ENCODE measurements at regions not wholly inside any gene's neighbourhood (a gene's known extent, or its start where the extent isn't known, plus 50 kb on each side); places are given as distances from the start of the nearest gene placed in this dataset.

DNA sequence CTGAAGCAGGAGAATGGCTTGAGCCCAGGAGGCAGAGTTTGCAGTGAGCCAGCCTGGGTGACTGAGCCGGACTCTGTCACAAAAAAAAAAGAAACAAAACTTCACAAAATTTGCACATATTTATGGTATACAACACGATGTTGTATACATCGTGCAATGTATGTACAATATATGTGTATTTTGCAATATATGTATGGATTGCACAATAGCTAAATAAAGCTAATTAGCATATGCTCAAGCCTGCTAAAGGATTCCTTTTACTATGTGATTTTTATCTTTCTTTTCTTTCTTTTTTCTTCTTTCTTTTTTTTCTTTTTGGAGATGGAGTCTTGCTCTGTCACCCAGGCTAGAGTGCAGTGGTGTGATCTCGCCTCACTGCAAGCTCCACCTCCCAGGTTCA lies 368.0 kb upstream of the FAM98A start:
- no peak overlapping the region for H3K4me3 ChIP-seq
- H3K27me3 ChIP-seq (replicated peaks in 1 of 2; ENCODE audit: control insufficient read depth in 2 of 2, insufficient read depth in 2 of 2, low read length in 1 of 2): no peaks in the 10 kb centered on the region
- RAD21 ChIA-PET (ENCODE audit: unreplicated experiment): no interaction called here
- no peak overlapping the region for H3K9ac ChIP-seq (ENCODE audit: control insufficient read depth, insufficient read depth, low read length)
- SMC1A ChIA-PET (ENCODE audit: uncharacterized antibody, unreplicated experiment): no interaction called here
- H4K20me1 ChIP-seq (ENCODE audit: control insufficient read depth, insufficient read depth): no peaks in the 10 kb centered on the region
- CTCF ChIA-PET: no interaction called here
- ATAC-seq: no peak
- no peak overlapping the region for H2AFZ ChIP-seq (ENCODE audit: control insufficient read depth, low read depth, low read length)
- FAIRE-seq: no peak
- no peaks in the 10 kb centered on the region for H3K36me3 ChIP-seq (ENCODE audit: control insufficient read depth in 2 of 2, insufficient read depth in 2 of 2, low read length in 1 of 2)
- no peak overlapping the region for H3K4me2 ChIP-seq (ENCODE audit: control insufficient read depth, insufficient read depth)
- no peak for DNase-seq (ENCODE audit: low read depth, low spot score)
- POLR2A ChIA-PET: no interaction called here
- H3K27ac ChIP-seq (ENCODE audit: control insufficient read depth, insufficient read depth): no peak overlapping the region
- no peaks in the 10 kb centered on the region for H3K9me3 ChIP-seq (replicated peaks; ENCODE audit: control insufficient read depth, insufficient read depth, low read length)
- WGBS (ENCODE audit: insufficient coverage, insufficient replicate concordance, low lambda C conversion rate, missing lambda C conversion rate): 40% methylated on average over 4 of the region's 4 CpGs
- no peaks in the 10 kb centered on the region for H3K79me2 ChIP-seq (ENCODE audit: control insufficient read depth, insufficient read depth, low read length)
- intact Hi-C loops (cut with micrococcal nuclease; ENCODE audit: unreplicated experiment): no loop called here
- H3K4me1 ChIP-seq (ENCODE audit: control insufficient read depth, insufficient read depth, low read length): no peaks in the 10 kb centered on the region
- no TSS peak for BruUV-seq (replicated peaks)
- in situ Hi-C loops (cut with MboI): no loop called here
- TF ChIP-seq SP1 (IDR thresholded peaks at IDR 0.05; ENCODE audit: low read depth, low read length) (no peak), NBN (IDR thresholded peaks at IDR 0.05) (no peak), CHD2 (IDR thresholded peaks at IDR 0.05; ENCODE audit: borderline replicate concordance, low read depth, low read length) (no peak), SMC3 (IDR thresholded peaks at IDR 0.05; ENCODE audit: borderline replicate concordance, low read length) (no peak), NR2C1 (IDR thresholded peaks at IDR 0.05) (no peak), ZNF217 (IDR thresholded peaks at IDR 0.05) (no peak), YY1 (IDR thresholded peaks at IDR 0.05; ENCODE audit: low read depth, low read length) (no peak), NFXL1 (IDR thresholded peaks at IDR 0.05; ENCODE audit: borderline replicate concordance) (no peak), STAT1 (conservative IDR thresholded peaks at IDR 0.05) (no peak), FOXM1 (IDR thresholded peaks at IDR 0.05; ENCODE audit: low read depth, low read length) (no peak), MYC (IDR thresholded peaks at IDR 0.05; ENCODE audit: insufficient read depth, insufficient read length, insufficient replicate concordance, low read length, severe bottlenecking) (no peak), CREB1 (IDR thresholded peaks at IDR 0.05; ENCODE audit: low read depth) (no peak), EED (IDR thresholded peaks at IDR 0.05; ENCODE audit: low read depth) (no peak), KLF5 (IDR thresholded peaks at IDR 0.05; ENCODE audit: partially characterized antibody) (no peak)
- TF ChIP-seq, protein P1, sequence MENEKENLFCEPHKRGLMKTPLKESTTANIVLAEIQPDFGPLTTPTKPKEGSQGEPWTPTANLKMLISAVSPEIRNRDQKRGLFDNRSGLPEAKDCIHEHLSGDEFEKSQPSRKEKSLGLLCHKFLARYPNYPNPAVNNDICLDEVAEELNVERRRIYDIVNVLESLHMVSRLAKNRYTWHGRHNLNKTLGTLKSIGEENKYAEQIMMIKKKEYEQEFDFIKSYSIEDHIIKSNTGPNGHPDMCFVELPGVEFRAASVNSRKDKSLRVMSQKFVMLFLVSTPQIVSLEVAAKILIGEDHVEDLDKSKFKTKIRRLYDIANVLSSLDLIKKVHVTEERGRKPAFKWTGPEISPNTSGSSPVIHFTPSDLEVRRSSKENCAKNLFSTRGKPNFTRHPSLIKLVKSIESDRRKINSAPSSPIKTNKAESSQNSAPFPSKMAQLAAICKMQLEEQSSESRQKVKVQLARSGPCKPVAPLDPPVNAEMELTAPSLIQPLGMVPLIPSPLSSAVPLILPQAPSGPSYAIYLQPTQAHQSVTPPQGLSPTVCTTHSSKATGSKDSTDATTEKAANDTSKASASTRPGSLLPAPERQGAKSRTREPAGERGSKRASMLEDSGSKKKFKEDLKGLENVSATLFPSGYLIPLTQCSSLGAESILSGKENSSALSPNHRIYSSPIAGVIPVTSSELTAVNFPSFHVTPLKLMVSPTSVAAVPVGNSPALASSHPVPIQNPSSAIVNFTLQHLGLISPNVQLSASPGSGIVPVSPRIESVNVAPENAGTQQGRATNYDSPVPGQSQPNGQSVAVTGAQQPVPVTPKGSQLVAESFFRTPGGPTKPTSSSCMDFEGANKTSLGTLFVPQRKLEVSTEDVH (IDR thresholded peaks at IDR 0.05; ENCODE audit: low read depth, partially characterized antibody): no peak
- TF ChIP-seq, protein P2, sequence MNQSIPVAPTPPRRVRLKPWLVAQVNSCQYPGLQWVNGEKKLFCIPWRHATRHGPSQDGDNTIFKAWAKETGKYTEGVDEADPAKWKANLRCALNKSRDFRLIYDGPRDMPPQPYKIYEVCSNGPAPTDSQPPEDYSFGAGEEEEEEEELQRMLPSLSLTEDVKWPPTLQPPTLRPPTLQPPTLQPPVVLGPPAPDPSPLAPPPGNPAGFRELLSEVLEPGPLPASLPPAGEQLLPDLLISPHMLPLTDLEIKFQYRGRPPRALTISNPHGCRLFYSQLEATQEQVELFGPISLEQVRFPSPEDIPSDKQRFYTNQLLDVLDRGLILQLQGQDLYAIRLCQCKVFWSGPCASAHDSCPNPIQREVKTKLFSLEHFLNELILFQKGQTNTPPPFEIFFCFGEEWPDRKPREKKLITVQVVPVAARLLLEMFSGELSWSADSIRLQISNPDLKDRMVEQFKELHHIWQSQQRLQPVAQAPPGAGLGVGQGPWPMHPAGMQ (IDR thresholded peaks at IDR 0.05; ENCODE audit: borderline replicate concordance): no peak
- TF ChIP-seq, protein P3, sequence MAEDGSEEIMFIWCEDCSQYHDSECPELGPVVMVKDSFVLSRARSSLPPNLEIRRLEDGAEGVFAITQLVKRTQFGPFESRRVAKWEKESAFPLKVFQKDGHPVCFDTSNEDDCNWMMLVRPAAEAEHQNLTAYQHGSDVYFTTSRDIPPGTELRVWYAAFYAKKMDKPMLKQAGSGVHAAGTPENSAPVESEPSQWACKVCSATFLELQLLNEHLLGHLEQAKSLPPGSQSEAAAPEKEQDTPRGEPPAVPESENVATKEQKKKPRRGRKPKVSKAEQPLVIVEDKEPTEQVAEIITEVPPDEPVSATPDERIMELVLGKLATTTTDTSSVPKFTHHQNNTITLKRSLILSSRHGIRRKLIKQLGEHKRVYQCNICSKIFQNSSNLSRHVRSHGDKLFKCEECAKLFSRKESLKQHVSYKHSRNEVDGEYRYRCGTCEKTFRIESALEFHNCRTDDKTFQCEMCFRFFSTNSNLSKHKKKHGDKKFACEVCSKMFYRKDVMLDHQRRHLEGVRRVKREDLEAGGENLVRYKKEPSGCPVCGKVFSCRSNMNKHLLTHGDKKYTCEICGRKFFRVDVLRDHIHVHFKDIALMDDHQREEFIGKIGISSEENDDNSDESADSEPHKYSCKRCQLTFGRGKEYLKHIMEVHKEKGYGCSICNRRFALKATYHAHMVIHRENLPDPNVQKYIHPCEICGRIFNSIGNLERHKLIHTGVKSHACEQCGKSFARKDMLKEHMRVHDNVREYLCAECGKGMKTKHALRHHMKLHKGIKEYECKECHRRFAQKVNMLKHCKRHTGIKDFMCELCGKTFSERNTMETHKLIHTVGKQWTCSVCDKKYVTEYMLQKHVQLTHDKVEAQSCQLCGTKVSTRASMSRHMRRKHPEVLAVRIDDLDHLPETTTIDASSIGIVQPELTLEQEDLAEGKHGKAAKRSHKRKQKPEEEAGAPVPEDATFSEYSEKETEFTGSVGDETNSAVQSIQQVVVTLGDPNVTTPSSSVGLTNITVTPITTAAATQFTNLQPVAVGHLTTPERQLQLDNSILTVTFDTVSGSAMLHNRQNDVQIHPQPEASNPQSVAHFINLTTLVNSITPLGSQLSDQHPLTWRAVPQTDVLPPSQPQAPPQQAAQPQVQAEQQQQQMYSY (CRISPR knock-in tag; IDR thresholded peaks at IDR 0.05): no peak
- TF ChIP-seq, protein P4, sequence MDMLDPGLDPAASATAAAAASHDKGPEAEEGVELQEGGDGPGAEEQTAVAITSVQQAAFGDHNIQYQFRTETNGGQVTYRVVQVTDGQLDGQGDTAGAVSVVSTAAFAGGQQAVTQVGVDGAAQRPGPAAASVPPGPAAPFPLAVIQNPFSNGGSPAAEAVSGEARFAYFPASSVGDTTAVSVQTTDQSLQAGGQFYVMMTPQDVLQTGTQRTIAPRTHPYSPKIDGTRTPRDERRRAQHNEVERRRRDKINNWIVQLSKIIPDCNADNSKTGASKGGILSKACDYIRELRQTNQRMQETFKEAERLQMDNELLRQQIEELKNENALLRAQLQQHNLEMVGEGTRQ (IDR thresholded peaks at IDR 0.05; ENCODE audit: borderline replicate concordance, low read depth, low read length): no peak

All from GM12878 (cell line).